Uterus (tissue), 3 donors: ENCODE measurements at regions not wholly inside any gene's neighbourhood (a gene's known extent, or its start where the extent isn't known, plus 50 kb on each side); places are given as distances from the start of the nearest gene placed in this dataset.
"Not testable (repeated sequence)": the region's sequence is repeated elsewhere in the genome, so short reads cannot be mapped to it uniquely, and the experiment has no call there.

Source experiments
- DNase-seq, 2 donors: peaks; one replicate each; pipeline ENCODE4 v3.0.0-alpha.2; 2019 to 2020
- H3K27ac ChIP-seq, 2 donors: fragments of 200-600 bp; sonication (generic); 1 replicate in 1 of 2; 2 replicates in 1 of 2; pipeline ENCODE4 v1.5.1; 2016 to 2018
- H3K27me3 ChIP-seq, 2 donors: fragments of 200-600 bp; sonication (generic); one replicate each; pipeline ENCODE4 v1.5.1; 2018 to 2019; ENCODE audit warnings: control low read depth in 1 of 2
- H3K36me3 ChIP-seq, 2 donors: fragments of 200-600 bp; sonication (generic); one replicate each; pipeline ENCODE4 v1.5.1; 2019; ENCODE audit warnings: control low read depth in 1 of 2
- H3K4me1 ChIP-seq, 2 donors: fragments of 200-600 bp; sonication (generic); one replicate each; pipeline ENCODE4 v1.5.1; 2018 to 2019; ENCODE audit warnings: control low read depth in 1 of 2
- H3K4me3 ChIP-seq, 2 donors: fragments of 200-600 bp; sonication (generic); 1 replicate in 1 of 2; 2 replicates in 1 of 2; pipeline ENCODE4 v1.5.1; 2018 to 2019; ENCODE audit warnings: mild to moderate bottlenecking in 1 of 2
- H3K9me3 ChIP-seq, 2 donors: fragments of 200-600 bp; sonication (generic); one replicate each; pipeline ENCODE4 v1.5.1; 2019; ENCODE audit warnings: control low read depth in 1 of 2
- CTCF ChIP-seq, 4 experiments: fragments of 200-600 bp in 2 of 4; fragments of 450-650 bp in 2 of 4; sonication (generic) in 2 of 4; IDR thresholded peaks; one replicate each; pipeline ENCODE4 v1.5.1; 2016 to 2019; ENCODE audit warnings: antibody characterized with exemption in 4 of 4, mild to moderate bottlenecking in 2 of 4, moderate library complexity in 1 of 4
- POLR2A ChIP-seq, 2 donors: fragments of 450-650 bp; IDR thresholded peaks; one replicate each; pipeline ENCODE4 v1.6.1; 2016; ENCODE audit warnings: antibody characterized with exemption in 2 of 2, mild to moderate bottlenecking in 1 of 2, moderate library complexity in 1 of 2
- intact Hi-C: fragments of 100-400 bp; cut with DNase I; formaldehyde crosslinking; loops from one replicate; pipeline ENCODE4 v1.15.1; 2023; ENCODE audit warnings: low total_unique reads
- donor health status: DM: yes; HTN: yes; CAD: no.

- no peaks in the 10 kb centered on the region for H3K9me3 ChIP-seq
- no peak overlapping the region for H3K27ac ChIP-seq
- no peak for DNase-seq
- no peak overlapping the region for H3K4me3 ChIP-seq
- no peaks in the 10 kb centered on the region for H3K36me3 ChIP-seq
- no peaks in the 10 kb centered on the region for H3K4me1 ChIP-seq
- TF ChIP-seq CTCF (IDR thresholded peaks at IDR 0.05): no peak
- TF ChIP-seq POLR2A (IDR thresholded peaks at IDR 0.05): no peak
- intact Hi-C loops: no loop called here
- no peaks in the 10 kb centered on the region for H3K27me3 ChIP-seq
Measured at GRCh38 chr12:72742568-72742967, 470.4 kb downstream of the TRHDE start.

- no peaks in the 10 kb centered on the region for H3K4me1 ChIP-seq
- no peaks in the 10 kb centered on the region for H3K9me3 ChIP-seq
- no peak overlapping the region for H3K27ac ChIP-seq
- intact Hi-C loops: no loop called here
- no peak overlapping the region for H3K4me3 ChIP-seq
- DNase-seq: no peak
- H3K36me3 ChIP-seq: no peaks in the 10 kb centered on the region
- H3K27me3 ChIP-seq: no peaks in the 10 kb centered on the region
- TF ChIP-seq POLR2A (IDR thresholded peaks at IDR 0.05) (no peak), CTCF (IDR thresholded peaks at IDR 0.05) (no peak)
Measured at GRCh38 chr12:72746048-72746447, 473.9 kb downstream of the TRHDE start.

- intact Hi-C loops: no loop called here
- no peak overlapping the region for H3K27ac ChIP-seq
- no peaks in the 10 kb centered on the region for H3K27me3 ChIP-seq
- H3K4me1 ChIP-seq: no peaks in the 10 kb centered on the region
- no peaks in the 10 kb centered on the region for H3K9me3 ChIP-seq
- H3K4me3 ChIP-seq: no peak overlapping the region
- H3K36me3 ChIP-seq: no peaks in the 10 kb centered on the region
- no peak for TF ChIP-seq POLR2A (IDR thresholded peaks at IDR 0.05)
- TF ChIP-seq CTCF (IDR thresholded peaks at IDR 0.05): no peak
- DNase-seq: no peak
Measured at GRCh38 chr12:72747111-72747849, 475.1 kb downstream of the TRHDE start.

DNA sequence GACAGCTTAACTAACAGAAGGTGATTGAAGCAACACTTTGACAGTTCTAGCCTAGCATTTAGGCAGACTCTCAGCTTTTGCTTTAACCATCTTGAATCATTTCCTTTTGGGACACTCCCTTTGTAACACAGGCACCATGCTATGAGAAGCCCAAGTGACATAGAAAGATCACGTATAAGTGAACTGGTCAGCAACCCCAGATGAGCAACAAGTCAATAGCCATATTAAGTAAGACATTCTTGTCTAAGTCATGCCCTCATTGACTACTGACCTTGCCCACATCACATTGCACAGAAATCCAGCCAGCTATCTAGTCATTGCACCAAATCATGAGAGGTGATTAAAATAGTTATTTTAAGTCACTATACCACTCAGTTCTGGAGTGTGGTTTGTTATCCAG, 476.8 kb downstream of the TRHDE start:
- Histone ChIP-seq H3K27me3 (no peaks in the 10 kb centered on the region), H3K9me3 (no peaks in the 10 kb centered on the region), H3K4me3 (no peak overlapping the region), H3K4me1 (no peaks in the 10 kb centered on the region), H3K36me3 (no peaks in the 10 kb centered on the region), H3K27ac (no peak overlapping the region)
- no peak for TF ChIP-seq POLR2A (IDR thresholded peaks at IDR 0.05)
- TF ChIP-seq CTCF (IDR thresholded peaks at IDR 0.05): no peak
- no peak for DNase-seq
- intact Hi-C loops: no loop called here

DNA sequence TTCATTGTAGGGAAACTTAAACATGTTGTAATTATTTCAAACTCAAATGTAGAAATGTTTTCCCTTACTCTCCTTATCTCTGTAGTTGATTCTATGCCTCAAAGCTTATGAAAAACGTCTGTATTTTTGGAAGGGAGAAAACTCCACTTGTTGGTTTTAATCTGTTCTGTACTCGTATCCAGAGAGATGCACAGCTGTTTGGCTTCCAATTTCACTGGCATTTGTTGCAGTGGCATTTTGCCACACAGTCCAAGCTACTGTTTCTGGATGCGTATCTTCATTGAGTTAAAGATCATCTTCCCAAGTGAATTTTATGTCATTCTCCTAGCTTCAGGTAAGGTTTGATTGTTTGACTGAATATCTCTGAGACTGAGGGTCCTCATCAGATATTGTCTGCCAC, 481.4 kb downstream of the TRHDE start:
- TF ChIP-seq POLR2A (IDR thresholded peaks at IDR 0.05): no peak
- no peak for TF ChIP-seq CTCF (IDR thresholded peaks at IDR 0.05)
- no peaks in the 10 kb centered on the region for H3K27me3 ChIP-seq
- no peak overlapping the region for H3K27ac ChIP-seq
- H3K4me1 ChIP-seq: no peaks in the 10 kb centered on the region
- intact Hi-C loops: no loop called here
- no peak for DNase-seq
- H3K4me3 ChIP-seq: no peak overlapping the region
- H3K36me3 ChIP-seq: no peaks in the 10 kb centered on the region
- H3K9me3 ChIP-seq: no peaks in the 10 kb centered on the region

- DNase-seq, intact Hi-C loops, H3K4me3 ChIP-seq, H3K27ac ChIP-seq, H3K27me3 ChIP-seq, H3K36me3 ChIP-seq, H3K4me1 ChIP-seq, H3K9me3 ChIP-seq: not testable (repeated sequence)
Measured at GRCh38 chr12:72754026-72754425, 481.9 kb downstream of the TRHDE start.
